Retinal pigment epithelial cell (primary cell): ENCODE measurements at regions not wholly inside any gene's neighbourhood (a gene's known extent, or its start where the extent isn't known, plus 50 kb on each side); places are given as distances from the start of the nearest gene placed in this dataset.

ENCODE experiments used
- DNase-seq: peaks from one replicate; pipeline ENCODE4 v3.0.0-alpha.2; 2010; ENCODE audit warnings: low read depth
- H3K4me3 ChIP-seq: 2 replicates; pipeline ENCODE4 v1.5.1; 2011; ENCODE audit warnings: mild to moderate bottlenecking, low read length, control low read depth, moderate library complexity
- CTCF ChIP-seq: conservative IDR thresholded peaks from 2 replicates; pipeline ENCODE4 v1.5.1; 2011; ENCODE audit warnings: low read depth, low read length, control low read depth, inconsistent platforms

DNA sequence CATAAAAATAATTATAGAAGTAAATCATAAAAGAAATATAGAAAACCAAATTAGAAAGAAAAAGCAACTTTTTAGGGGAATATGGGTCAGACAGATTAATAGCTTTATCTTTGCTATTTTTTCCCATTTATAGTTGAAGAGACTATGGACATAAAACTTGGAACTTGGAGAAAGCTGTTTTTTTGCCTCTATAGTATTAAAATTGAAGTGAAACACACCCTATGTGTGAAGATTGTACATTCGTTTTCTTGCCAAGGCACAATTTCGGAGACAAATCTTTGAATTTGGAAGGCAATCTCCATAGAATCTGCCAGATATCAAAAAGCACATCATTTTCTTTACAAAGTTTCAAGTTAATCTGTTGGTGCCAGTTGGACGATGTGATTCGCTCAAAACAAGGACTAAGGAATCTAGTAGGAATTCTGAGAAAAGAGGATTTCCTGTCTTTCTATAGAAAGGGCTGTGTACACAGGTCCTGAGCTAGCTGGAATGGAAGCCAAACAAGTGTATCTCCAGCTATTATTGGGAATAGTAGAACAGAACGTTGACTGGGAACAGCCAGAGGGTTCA, 156.3 kb downstream of the SLC7A11 start:
- H3K4me3 ChIP-seq = no peak overlapping the region
- no peak for TF ChIP-seq CTCF
- no peak for DNase-seq

DNA sequence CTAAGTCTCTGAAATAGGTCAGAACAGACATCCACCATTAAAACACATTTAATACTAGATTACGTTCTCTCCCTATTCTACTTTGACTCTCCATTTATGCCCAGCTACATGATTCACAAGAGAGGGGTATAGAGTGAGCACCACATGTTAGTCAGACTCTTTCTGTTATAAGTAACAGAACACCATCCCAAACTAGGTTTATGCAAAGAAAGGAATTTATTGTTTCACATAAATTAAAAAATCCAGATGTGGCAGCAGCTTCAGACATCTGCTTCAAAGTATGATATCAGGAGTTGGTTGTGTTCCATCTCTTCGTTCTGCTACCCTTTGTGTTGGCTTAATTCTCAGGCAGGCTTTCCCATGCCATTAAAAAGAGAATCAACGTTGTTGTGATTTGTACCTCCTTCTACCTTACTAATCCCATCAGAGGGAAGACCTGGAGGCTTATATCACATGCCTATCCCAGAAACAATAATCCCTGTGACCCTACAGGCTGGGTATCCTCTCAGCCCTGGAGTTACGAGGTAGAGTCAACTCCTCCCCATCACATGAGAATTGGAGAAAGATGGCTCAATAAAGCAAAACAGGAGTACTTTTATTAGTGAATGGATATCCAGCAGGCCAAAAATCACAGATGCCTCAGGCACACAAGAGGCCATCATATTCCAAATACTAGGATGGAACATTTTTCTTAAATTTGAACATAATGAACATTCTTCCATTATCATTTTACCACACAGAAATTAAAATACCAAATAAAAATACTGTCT, 163.2 kb downstream of the SLC7A11 start:
- DNase-seq = no peak
- H3K4me3 ChIP-seq = no peak overlapping the region
- TF ChIP-seq CTCF = no peak

- H3K4me3 ChIP-seq = no peak overlapping the region
- no peak for TF ChIP-seq CTCF
- no peak for DNase-seq
Measured at GRCh38 chr4:138078253-138078652, 163.9 kb downstream of the SLC7A11 start.

DNA sequence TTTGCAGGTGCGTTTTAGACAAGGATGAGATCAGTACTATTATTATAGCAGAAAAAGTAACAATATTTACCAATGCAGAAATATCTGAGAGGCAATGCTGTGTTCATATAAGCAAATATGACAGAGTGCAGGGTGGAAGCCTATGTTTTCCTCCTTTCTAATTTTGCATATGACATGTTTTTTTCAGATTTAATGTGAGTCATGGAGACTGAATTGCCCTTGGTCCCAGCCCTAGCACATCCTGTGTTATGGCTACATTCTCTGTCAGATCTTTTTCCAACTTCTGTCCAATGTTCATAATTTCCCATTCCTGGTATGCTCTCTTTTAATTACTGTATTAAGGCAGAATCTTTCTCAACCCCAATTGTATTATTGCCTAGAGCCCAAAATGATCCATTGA, 165.6 kb downstream of the SLC7A11 start:
- H3K4me3 ChIP-seq = no peak overlapping the region
- no peak for TF ChIP-seq CTCF
- DNase-seq = no peak

GRCh38 chr4:138070816-138071215, 171.3 kb downstream of the SLC7A11 start:
- H3K4me3 ChIP-seq = no peak overlapping the region
- TF ChIP-seq CTCF = no peak
- DNase-seq = no peak

GRCh38 chr4:138063581-138063980, 178.6 kb downstream of the SLC7A11 start:
- H3K4me3 ChIP-seq = no peak overlapping the region
- no peak for TF ChIP-seq CTCF
- no peak for DNase-seq

DNA sequence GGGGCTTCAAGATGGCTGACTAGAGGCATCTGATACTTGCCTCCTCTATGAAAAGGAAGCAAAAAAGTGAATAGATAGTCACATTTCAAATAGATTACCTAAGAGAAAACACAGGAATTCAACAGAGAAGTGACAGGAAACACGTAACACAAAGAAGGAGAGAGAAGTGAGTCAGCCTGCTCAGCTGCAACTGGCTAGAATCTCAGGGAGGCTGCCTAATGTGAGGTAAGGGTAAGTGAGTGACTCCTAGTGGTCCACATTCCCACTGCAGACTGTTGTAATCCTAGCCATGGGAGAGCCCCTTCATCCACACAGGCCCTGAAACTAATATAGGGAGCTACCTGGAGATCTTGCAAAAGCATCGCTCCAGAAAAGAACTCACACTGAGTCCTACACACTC, 179.2 kb downstream of the SLC7A11 start:
- no peak for DNase-seq
- H3K4me3 ChIP-seq = no peak overlapping the region
- peak; percentile 28 for TF ChIP-seq CTCF
